CD1c-positive myeloid dendritic cell (primary cell): ENCODE measurements at regions not wholly inside any gene's neighbourhood (a gene's known extent, or its start where the extent isn't known, plus 50 kb on each side); places are given as distances from the start of the nearest gene placed in this dataset.

Experiments
- DNase-seq: peaks from one replicate; pipeline ENCODE4 v3.0.0-alpha.2; 2016; ENCODE audit errors: extremely low spot score

GRCh38 chr15:97502038-97502437, 458.5 kb upstream of the ARRDC4 start:
- DNase-seq = no peak

- DNase-seq = peak; percentile 90
Observed at GRCh38 chr15:97504031-97504792, 456.3 kb upstream of the ARRDC4 start.

- no peak for DNase-seq
Observed at GRCh38 chr15:97517737-97518136, 442.8 kb upstream of the ARRDC4 start.

- no peak for DNase-seq
Observed at GRCh38 chr15:97520689-97521088, 439.8 kb upstream of the ARRDC4 start.

- no peak for DNase-seq
Observed at GRCh38 chr15:97521381-97522285, 438.9 kb upstream of the ARRDC4 start.

GRCh38 chr15:97522347-97522746, 438.2 kb upstream of the ARRDC4 start:
- no peak for DNase-seq

- DNase-seq = no peak
Observed at GRCh38 chr15:97525809-97526208, 434.7 kb upstream of the ARRDC4 start.

GRCh38 chr15:97528238-97528637, 432.3 kb upstream of the ARRDC4 start:
- no peak for DNase-seq

- DNase-seq = peak; percentile 60
Observed at GRCh38 chr15:97545799-97546198, 414.7 kb upstream of the ARRDC4 start.

GRCh38 chr15:97547381-97547780, 413.1 kb upstream of the ARRDC4 start:
- no peak for DNase-seq

- DNase-seq = peak; percentile 34
Observed at GRCh38 chr15:97561529-97561928, 399.0 kb upstream of the ARRDC4 start.

GRCh38 chr15:97563516-97563915, 397.0 kb upstream of the ARRDC4 start:
- DNase-seq = no peak

GRCh38 chr15:97566961-97567360, 393.5 kb upstream of the ARRDC4 start:
- no peak for DNase-seq

- no peak for DNase-seq
Observed at GRCh38 chr15:97567411-97567810, 393.1 kb upstream of the ARRDC4 start.

GRCh38 chr15:97576929-97577645, 383.4 kb upstream of the ARRDC4 start:
- DNase-seq = no peak

- DNase-seq = no peak
Observed at GRCh38 chr15:97585408-97585807, 375.1 kb upstream of the ARRDC4 start.

- DNase-seq = no peak
Observed at GRCh38 chr15:97592778-97593177, 367.7 kb upstream of the ARRDC4 start.

- DNase-seq = no peak
Observed at GRCh38 chr15:97597801-97598200, 362.7 kb upstream of the ARRDC4 start.

- DNase-seq = no peak
Observed at GRCh38 chr15:97598353-97598798, 362.1 kb upstream of the ARRDC4 start.

- DNase-seq = no peak
Observed at GRCh38 chr15:97600190-97600589, 360.3 kb upstream of the ARRDC4 start.

GRCh38 chr15:97604677-97605076, 355.8 kb upstream of the ARRDC4 start:
- DNase-seq = no peak

GRCh38 chr15:97615114-97615513, 345.4 kb upstream of the ARRDC4 start:
- DNase-seq = no peak
